ENCODE measurements at regions not wholly inside any gene's neighbourhood (a gene's known extent, or its start where the extent isn't known, plus 50 kb on each side); places are given as distances from the start of the nearest gene placed in this dataset.

- TF ChIP-seq POLR2A (IDR thresholded peaks at IDR 0.05) = no peak
- no peak for TF ChIP-seq CTCF (IDR thresholded peaks at IDR 0.05 in 4 of 5, conservative IDR thresholded peaks at IDR 0.05 in 1 of 5)
Observed at GRCh38 chr10:52420656-52421055, 106.6 kb downstream of the DKK1 start.
